Spleen (tissue), 7 donors: ENCODE measurements at regions not wholly inside any gene's neighbourhood (a gene's known extent, or its start where the extent isn't known, plus 50 kb on each side); places are given as distances from the start of the nearest gene placed in this dataset.

Source experiments
- POLR2A ChIP-seq, 3 donors: fragments of 450-650 bp; IDR thresholded peaks; one replicate each; pipeline ENCODE4 v1.5.1; 2017; ENCODE audit warnings: antibody characterized with exemption in 3 of 3, mild to moderate bottlenecking in 1 of 3
- POLR2AphosphoS5 ChIP-seq, 3 donors: sonication (generic); formaldehyde crosslinking; IDR thresholded peaks; one replicate each; pipeline ENCODE4 v1.5.1; 2017; ENCODE audit warnings: antibody characterized with exemption in 3 of 3
- TF ChIP-seq, protein P1 (sequence below), 11 experiments: fragments of 200-600 bp in 7 of 11; fragments of 450-650 bp in 4 of 11; sonication (generic) in 4 of 11; IDR thresholded peaks in 8 of 11; conservative IDR thresholded peaks in 3 of 11; 1 replicate in 7 of 11; 2 replicates in 4 of 11; pipeline versions ENCODE4 v1.4.0 to v1.8.0; 2016 to 2021; ENCODE audit warnings: antibody characterized with exemption in 11 of 11, inconsistent platforms in 4 of 11, mild to moderate bottlenecking in 1 of 11
- donor health status: DM: no; HTN: no; CAD: no; lungs with moderate emphysema.
- donor health status: DM: no; HTN: no; CAD: no.
- donor health status: DM: no; HTN: no; CAD: no.

DNA sequence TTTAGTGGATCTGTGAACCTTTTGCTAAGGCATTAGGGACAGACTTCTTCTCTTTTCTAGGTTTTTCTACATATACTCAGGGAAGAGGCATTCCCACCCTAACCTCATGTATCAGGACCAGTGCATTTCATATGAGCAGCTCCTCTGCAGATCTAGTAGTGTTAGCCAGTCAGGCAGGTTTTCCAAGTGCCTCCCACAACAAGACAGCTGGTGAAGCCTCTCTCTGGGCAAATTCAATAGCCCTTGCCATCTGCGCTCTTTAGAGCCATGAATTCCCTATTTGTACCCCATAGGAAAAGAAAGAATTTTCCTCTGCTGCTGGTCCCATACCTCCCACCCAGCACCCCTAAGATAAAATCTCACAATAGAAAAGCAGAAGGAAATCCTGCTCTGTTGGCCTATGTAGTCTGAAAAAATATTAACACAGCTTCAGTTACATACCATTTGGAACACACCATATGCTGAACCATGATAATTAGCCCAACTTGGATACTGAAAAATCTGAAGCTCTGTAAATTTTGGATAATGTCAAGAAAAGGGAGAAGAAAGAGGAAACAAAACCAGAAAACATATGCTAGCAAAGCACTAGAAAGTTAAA is 1354.6 kb upstream of the NRXN1 start:
- TF ChIP-seq, protein P1, sequence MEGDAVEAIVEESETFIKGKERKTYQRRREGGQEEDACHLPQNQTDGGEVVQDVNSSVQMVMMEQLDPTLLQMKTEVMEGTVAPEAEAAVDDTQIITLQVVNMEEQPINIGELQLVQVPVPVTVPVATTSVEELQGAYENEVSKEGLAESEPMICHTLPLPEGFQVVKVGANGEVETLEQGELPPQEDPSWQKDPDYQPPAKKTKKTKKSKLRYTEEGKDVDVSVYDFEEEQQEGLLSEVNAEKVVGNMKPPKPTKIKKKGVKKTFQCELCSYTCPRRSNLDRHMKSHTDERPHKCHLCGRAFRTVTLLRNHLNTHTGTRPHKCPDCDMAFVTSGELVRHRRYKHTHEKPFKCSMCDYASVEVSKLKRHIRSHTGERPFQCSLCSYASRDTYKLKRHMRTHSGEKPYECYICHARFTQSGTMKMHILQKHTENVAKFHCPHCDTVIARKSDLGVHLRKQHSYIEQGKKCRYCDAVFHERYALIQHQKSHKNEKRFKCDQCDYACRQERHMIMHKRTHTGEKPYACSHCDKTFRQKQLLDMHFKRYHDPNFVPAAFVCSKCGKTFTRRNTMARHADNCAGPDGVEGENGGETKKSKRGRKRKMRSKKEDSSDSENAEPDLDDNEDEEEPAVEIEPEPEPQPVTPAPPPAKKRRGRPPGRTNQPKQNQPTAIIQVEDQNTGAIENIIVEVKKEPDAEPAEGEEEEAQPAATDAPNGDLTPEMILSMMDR (IDR thresholded peaks at IDR 0.05 in 8 of 11, conservative IDR thresholded peaks at IDR 0.05 in 3 of 11): no peak
- TF ChIP-seq POLR2A (IDR thresholded peaks at IDR 0.05) (no peak), POLR2AphosphoS5 (IDR thresholded peaks at IDR 0.05) (no peak)
